ENCODE measurements at regions not wholly inside any gene's neighbourhood (a gene's known extent, or its start where the extent isn't known, plus 50 kb on each side); places are given as distances from the start of the nearest gene placed in this dataset.
"Not testable (repeated sequence)": the region's sequence is repeated elsewhere in the genome, so short reads cannot be mapped to it uniquely, and the experiment has no call there.

DNA sequence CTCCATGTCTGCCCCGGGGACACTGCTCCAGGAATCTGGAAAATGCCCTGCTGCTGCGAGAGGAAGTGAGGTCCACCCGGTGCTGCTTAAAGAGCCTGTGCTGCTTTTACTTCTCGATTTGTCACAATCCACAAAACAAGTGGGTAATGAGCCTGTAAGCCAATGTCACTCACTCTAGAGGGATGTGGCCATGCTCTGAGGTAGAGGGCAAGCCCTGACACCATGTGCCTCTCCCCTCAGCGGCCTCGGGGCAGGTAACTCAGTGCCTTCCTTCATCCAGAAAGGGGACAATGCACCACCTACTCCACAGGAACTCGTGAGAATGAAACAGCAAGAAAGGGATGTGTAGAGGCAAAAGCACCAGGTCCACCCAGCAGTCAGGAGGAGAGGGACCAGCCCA is 106.2 kb downstream of the TUBA3C start:
- Histone ChIP-seq H3K36me3 (ENCODE audit: control insufficient read depth, insufficient read depth, low read length) (no peaks in the 10 kb centered on the region), H3K4me1 (ENCODE audit: control insufficient read depth, insufficient read depth, low read length) (no peaks in the 10 kb centered on the region), H3K27ac (ENCODE audit: low read length) (no peak overlapping the region), H3K4me3 (ENCODE audit: low read length) (no peak overlapping the region), H3K27me3 (ENCODE audit: control insufficient read depth, insufficient read depth, low read length) (no peaks in the 10 kb centered on the region), H3K9me3 (ENCODE audit: control insufficient read depth, low read depth, low read length) (peaks cover 32% of the 10 kb centered on the region)
- no peak for DNase-seq
- WGBS (ENCODE audit: insufficient coverage, low lambda C conversion rate), result no CpG with 5 or more reads among the region's 7 CpGs

DNA sequence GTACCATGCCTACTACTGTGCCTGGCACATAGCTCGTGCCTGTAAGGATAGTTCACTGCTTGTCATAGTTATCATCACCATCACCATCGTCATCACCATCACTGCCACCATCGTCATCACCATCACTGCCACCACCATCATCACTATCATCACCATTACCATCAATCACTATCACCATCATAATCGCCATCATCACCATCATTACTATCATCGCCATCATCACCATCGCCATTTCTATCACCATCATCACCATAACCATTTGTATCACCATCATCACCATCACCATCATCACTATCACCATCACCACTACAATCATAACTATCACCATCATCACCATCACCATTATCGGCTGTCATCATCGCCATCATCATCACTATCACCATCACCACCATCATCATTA is 107.1 kb downstream of the TUBA3C start:
- Histone ChIP-seq H3K4me3 (ENCODE audit: low read length) (no peak overlapping the region), H3K4me1 (ENCODE audit: control insufficient read depth, insufficient read depth, low read length) (no peaks in the 10 kb centered on the region), H3K27me3 (ENCODE audit: control insufficient read depth, insufficient read depth, low read length) (no peaks in the 10 kb centered on the region), H3K36me3 (ENCODE audit: control insufficient read depth, insufficient read depth, low read length) (no peaks in the 10 kb centered on the region), H3K27ac (ENCODE audit: low read length) (no peak overlapping the region), H3K9me3 (ENCODE audit: control insufficient read depth, low read depth, low read length) (peaks cover 32% of the 10 kb centered on the region)
- DNase-seq, result no peak
- WGBS (ENCODE audit: insufficient coverage, low lambda C conversion rate), result 78% methylated on average over 7 of the region's 8 CpGs

DNA sequence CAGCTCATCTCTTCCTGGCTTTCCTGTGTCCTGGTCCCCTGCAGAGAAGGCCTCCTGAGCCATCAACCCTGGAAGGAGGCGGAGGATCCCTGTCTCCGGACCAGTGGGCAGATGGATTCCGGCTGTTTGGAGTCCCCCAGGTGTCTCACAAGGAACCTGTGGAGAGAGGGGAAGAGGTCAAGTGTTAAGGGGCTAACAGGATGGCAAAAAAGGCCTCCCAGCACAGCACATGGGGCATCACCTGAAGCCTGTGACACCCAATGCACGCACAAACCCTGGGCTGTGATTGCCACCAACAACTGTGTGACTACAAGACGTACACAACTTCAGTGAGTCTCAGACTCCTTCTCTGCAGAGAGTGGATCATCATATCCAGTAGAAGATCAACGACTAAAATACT is 107.5 kb downstream of the TUBA3C start:
- WGBS (ENCODE audit: insufficient coverage, low lambda C conversion rate), result 40% methylated on average over 1 of the region's 6 CpGs
- not testable (repeated sequence) for H3K4me1 ChIP-seq (ENCODE audit: control insufficient read depth, insufficient read depth, low read length); H3K4me3 ChIP-seq (ENCODE audit: low read length); DNase-seq; H3K27ac ChIP-seq (ENCODE audit: low read length); H3K36me3 ChIP-seq (ENCODE audit: control insufficient read depth, insufficient read depth, low read length); H3K27me3 ChIP-seq (ENCODE audit: control insufficient read depth, insufficient read depth, low read length)
- H3K9me3 ChIP-seq (ENCODE audit: control insufficient read depth, low read depth, low read length), result peaks cover 32% of the 10 kb centered on the region

DNA sequence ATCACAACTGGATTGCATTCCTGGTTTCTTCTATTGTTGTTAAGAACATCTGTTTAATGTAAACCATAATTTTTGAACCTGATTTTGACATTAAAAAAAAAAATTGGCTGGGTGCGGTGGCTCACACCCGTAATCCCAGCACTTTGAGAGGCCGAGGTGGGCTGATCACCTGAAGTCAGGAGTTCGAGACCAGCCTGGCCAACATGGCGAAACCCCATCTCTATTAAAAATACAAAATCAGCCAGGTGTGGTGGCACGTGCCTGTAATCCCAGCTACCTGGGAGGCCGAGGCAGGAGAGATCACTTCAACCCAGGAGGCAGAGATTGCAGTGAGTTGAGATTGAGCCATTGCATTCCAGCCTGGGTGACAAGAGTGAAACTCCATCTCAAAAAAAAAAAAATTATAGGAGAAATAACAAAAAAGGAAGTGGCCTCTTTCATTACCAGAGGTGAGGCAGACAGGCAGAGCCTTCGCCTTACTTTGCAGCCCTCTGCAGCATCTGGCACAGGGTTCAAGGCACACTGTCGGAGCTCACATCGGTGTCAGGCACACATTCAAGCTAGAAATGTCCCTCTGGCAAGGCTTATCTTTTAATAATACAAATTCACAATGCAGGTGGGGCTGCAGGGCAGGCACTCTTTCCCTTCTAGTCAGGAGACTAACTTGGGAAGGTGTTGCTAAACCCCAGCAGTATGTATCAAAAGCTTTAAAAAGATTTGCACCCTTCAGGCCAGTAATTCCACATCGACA is 108.5 kb downstream of the TUBA3C start:
- 82% methylated on average over 2 of the region's 11 CpGs for WGBS (ENCODE audit: insufficient coverage, low lambda C conversion rate)
- H3K36me3 ChIP-seq (ENCODE audit: control insufficient read depth, insufficient read depth, low read length); H3K4me1 ChIP-seq (ENCODE audit: control insufficient read depth, insufficient read depth, low read length); H3K27ac ChIP-seq (ENCODE audit: low read length); H3K4me3 ChIP-seq (ENCODE audit: low read length); H3K27me3 ChIP-seq (ENCODE audit: control insufficient read depth, insufficient read depth, low read length); DNase-seq: not testable (repeated sequence)
- peaks cover 32% of the 10 kb centered on the region for H3K9me3 ChIP-seq (ENCODE audit: control insufficient read depth, low read depth, low read length)

DNA sequence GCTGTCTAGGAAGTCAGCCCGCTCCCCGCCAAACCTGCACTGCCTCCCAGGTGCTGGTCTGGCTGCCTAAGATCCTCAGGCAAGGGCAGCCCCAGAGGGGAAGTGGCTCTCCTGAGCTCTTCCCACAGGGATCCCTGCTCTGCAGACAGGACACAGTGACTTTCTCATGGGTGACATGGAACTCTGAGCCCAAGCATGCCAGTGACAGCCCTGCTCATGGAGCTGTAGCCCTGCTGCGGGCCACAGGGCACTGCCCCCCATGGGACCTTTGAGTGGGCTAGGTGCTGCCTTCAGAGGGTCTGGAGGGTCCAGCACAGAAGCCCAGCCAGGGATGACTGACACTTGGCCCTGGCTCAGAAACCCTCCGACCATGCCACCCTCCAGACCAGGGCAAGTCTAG is 109.1 kb downstream of the TUBA3C start:
- DNase-seq, result no peak
- H3K4me3 ChIP-seq (ENCODE audit: low read length), result no peak overlapping the region
- no CpG with 5 or more reads among the region's 4 CpGs for WGBS (ENCODE audit: insufficient coverage, low lambda C conversion rate)
- no peak overlapping the region for H3K27ac ChIP-seq (ENCODE audit: low read length)
- no peaks in the 10 kb centered on the region for H3K27me3 ChIP-seq (ENCODE audit: control insufficient read depth, insufficient read depth, low read length)
- H3K4me1 ChIP-seq (ENCODE audit: control insufficient read depth, insufficient read depth, low read length), result no peaks in the 10 kb centered on the region
- no peaks in the 10 kb centered on the region for H3K36me3 ChIP-seq (ENCODE audit: control insufficient read depth, insufficient read depth, low read length)
- H3K9me3 ChIP-seq (ENCODE audit: control insufficient read depth, low read depth, low read length), result peaks cover 36% of the 10 kb centered on the region

DNA sequence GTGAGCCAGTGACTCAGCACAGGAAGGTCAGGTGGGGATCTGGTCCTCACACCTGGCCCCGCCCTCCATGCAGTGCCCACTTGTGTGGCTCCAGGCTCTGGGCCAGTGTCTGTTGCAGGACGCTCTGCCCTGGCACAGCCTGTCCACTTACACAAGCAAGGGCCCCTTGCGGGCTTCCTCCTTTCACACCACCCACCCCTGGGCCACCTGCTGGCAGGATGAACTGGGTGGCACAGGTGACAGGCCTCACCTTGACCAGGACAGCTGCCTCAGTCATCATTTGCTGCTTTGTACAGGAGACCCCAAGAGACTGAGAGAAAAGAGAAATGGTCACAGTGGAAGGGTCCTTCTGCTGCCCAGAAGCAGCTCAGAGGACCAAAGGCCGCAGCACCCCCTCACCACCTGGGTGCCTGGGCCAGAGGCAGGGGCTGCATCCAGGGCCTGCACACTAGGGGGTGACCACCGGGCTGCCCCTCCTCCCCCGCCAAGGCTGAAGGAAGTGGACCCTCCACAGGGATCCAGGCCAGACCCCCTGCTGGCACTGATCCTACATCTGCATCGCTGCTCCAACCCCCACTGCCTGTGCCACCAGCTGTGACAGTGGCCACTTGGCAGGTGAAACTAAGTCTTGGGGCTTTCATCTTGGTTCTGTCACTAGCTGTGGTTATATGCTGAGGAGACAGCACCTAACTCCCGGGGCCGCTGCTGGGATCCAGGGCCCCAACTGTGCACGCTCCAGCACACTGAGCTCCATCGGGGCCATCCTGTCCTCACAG is 110.3 kb downstream of the TUBA3C start:
- no CpG with 5 or more reads among the region's 11 CpGs for WGBS (ENCODE audit: insufficient coverage, low lambda C conversion rate)
- Histone ChIP-seq H3K36me3 (ENCODE audit: control insufficient read depth, insufficient read depth, low read length) (no peaks in the 10 kb centered on the region), H3K4me3 (ENCODE audit: low read length) (no peak overlapping the region), H3K27ac (ENCODE audit: low read length) (no peak overlapping the region), H3K4me1 (ENCODE audit: control insufficient read depth, insufficient read depth, low read length) (no peaks in the 10 kb centered on the region), H3K9me3 (ENCODE audit: control insufficient read depth, low read depth, low read length) (peaks cover 34% of the 10 kb centered on the region), H3K27me3 (ENCODE audit: control insufficient read depth, insufficient read depth, low read length) (no peaks in the 10 kb centered on the region)
- no peak for DNase-seq

DNA sequence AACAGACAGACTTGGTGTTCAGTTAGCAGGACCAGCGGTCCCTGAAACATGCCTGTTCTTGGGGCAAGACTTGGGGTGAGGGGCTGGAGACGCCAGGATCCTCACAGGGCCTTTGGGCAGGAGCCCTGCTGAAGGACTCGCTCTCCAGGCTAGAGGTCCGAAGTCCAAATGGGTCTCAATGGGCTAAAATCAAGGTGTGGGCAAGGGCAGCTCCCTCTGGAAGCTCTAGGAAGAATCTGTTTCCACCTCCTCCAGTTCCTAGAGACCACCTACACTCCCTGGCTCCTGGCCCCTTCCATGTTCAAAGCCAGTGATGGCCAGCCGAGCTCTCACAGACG is 111.3 kb downstream of the TUBA3C start:
- DNase-seq, result no peak
- H3K9me3 ChIP-seq (ENCODE audit: control insufficient read depth, low read depth, low read length), result peaks cover 34% of the 10 kb centered on the region
- no peaks in the 10 kb centered on the region for H3K27me3 ChIP-seq (ENCODE audit: control insufficient read depth, insufficient read depth, low read length)
- no CpG with 5 or more reads among the region's 6 CpGs for WGBS (ENCODE audit: insufficient coverage, low lambda C conversion rate)
- H3K4me1 ChIP-seq (ENCODE audit: control insufficient read depth, insufficient read depth, low read length), result no peaks in the 10 kb centered on the region
- H3K27ac ChIP-seq (ENCODE audit: low read length), result no peak overlapping the region
- H3K4me3 ChIP-seq (ENCODE audit: low read length), result no peak overlapping the region
- no peaks in the 10 kb centered on the region for H3K36me3 ChIP-seq (ENCODE audit: control insufficient read depth, insufficient read depth, low read length)

DNA sequence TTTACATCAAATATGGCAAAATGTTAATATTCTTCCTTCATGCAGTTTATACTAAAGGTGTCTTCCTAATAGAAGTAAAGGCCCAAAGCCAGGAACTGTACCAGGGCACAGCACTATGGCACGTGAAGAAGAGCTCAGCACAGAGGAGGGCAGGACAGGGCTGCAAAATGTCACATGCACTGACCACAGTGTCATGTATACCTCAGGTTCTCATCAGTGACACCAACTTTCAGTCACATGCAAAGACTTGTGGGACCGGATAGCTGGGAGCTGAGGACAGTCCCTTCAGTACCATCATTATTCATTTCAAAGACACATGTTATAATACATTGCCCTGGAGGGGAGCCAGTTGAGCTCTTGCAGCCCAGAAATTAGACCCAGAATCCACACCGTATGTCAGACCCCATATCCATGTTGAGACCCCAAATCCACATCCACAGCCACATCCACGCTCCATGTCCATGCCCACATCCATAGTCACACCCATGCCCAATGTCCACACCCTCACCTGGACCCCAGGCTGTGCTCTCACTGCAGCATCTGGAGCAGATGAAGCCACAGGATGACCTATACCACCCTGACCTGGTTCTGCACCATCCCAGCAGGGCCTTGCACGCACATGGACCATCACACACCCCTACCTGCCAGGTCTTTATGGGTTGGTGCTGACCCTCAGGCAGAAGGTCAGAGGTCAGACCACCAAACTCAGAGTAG is 111.8 kb downstream of the TUBA3C start:
- DNase-seq, result no peak
- H3K27me3 ChIP-seq (ENCODE audit: control insufficient read depth, insufficient read depth, low read length), result no peaks in the 10 kb centered on the region

DNA sequence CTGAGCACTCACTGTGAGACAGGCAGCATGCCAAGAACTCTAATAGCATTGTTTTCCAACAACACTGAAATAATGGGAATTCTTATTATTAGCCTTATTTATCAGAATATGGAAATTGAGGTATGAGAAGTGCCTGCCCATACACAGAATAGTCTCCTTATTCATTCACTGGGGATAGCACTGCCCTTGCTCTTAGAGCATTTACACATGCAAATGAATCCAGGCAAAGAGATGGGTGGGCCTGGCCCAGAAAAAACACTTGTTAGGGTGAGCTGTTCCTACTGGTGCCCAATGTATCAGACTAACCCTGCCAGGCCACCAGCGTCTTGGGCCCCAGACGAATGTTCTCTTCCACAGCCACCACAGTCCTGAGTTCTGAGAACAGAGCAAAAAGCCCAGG is 112.9 kb downstream of the TUBA3C start:
- Histone ChIP-seq H3K4me1 (ENCODE audit: control insufficient read depth, insufficient read depth, low read length) (no peaks in the 10 kb centered on the region), H3K9me3 (ENCODE audit: control insufficient read depth, low read depth, low read length) (peaks cover 26% of the 10 kb centered on the region), H3K36me3 (ENCODE audit: control insufficient read depth, insufficient read depth, low read length) (no peaks in the 10 kb centered on the region), H3K27ac (ENCODE audit: low read length) (no peak overlapping the region), H3K27me3 (ENCODE audit: control insufficient read depth, insufficient read depth, low read length) (no peaks in the 10 kb centered on the region), H3K4me3 (ENCODE audit: low read length) (no peak overlapping the region)
- DNase-seq, result no peak
- no CpG with 5 or more reads among the region's 2 CpGs for WGBS (ENCODE audit: insufficient coverage, low lambda C conversion rate)

More for the DNA sequence above, 111.8 kb downstream of the TUBA3C start:
- Histone ChIP-seq H3K9me3 (ENCODE audit: control insufficient read depth, low read depth, low read length) (peaks cover 29% of the 10 kb centered on the region), H3K4me3 (ENCODE audit: low read length) (no peak overlapping the region), H3K36me3 (ENCODE audit: control insufficient read depth, insufficient read depth, low read length) (no peaks in the 10 kb centered on the region), H3K4me1 (ENCODE audit: control insufficient read depth, insufficient read depth, low read length) (no peaks in the 10 kb centered on the region), H3K27ac (ENCODE audit: low read length) (no peak overlapping the region)
- no CpG with 5 or more reads among the region's 5 CpGs for WGBS (ENCODE audit: insufficient coverage, low lambda C conversion rate)

DNA sequence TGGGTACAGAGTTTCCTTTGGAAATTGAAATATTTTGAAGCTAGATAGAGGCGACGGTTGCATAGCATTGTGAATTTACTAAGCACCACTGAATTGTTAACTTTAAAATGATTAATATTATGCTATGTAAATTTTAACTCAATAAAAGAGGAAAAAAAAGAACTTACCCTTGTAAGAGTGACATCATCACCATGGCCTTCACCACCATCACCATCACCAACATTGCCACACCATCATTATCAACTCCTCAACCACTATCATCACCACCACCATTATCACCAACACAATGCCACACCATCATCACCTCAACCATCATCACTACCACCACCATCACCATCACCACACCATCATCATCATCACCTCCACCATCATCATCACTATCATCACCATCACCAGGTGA is 113.9 kb downstream of the TUBA3C start:
- Histone ChIP-seq H3K27ac (ENCODE audit: low read length) (no peak overlapping the region), H3K9me3 (ENCODE audit: control insufficient read depth, low read depth, low read length) (peaks cover 26% of the 10 kb centered on the region), H3K27me3 (ENCODE audit: control insufficient read depth, insufficient read depth, low read length) (no peaks in the 10 kb centered on the region), H3K36me3 (ENCODE audit: control insufficient read depth, insufficient read depth, low read length) (no peaks in the 10 kb centered on the region), H3K4me3 (ENCODE audit: low read length) (no peak overlapping the region), H3K4me1 (ENCODE audit: control insufficient read depth, insufficient read depth, low read length) (no peaks in the 10 kb centered on the region)
- 100% methylated on average over 2 of the region's 2 CpGs for WGBS (ENCODE audit: insufficient coverage, low lambda C conversion rate)
- no peak for DNase-seq
